ENCODE measurements at regions not wholly inside any gene's neighbourhood (a gene's known extent, or its start where the extent isn't known, plus 50 kb on each side); places are given as distances from the start of the nearest gene placed in this dataset.

GRCh38 chr20:57767441-57767840 lies 57.6 kb upstream of the PMEPA1 start:
- RAD21 ChIA-PET (ENCODE audit: low non-redundant PET in 1 of 2, low total read pairs in 2 of 2, uncharacterized antibody in 2 of 2, unreplicated experiment in 2 of 2): no interaction called here
- Histone ChIP-seq H3K4me2 (ENCODE audit: low read length) (no peak overlapping the region), H3K79me2 (ENCODE audit: insufficient read depth, low read length) (no peaks in the 10 kb centered on the region), H3K9me3 (ENCODE audit: control insufficient read depth in 1 of 2, insufficient read depth in 1 of 2, low read depth in 1 of 2, low read length in 2 of 2) (no peaks in the 10 kb centered on the region), H2AFZ (ENCODE audit: low read depth, low read length, poor library complexity, severe bottlenecking) (no peak overlapping the region), H3K9ac (ENCODE audit: low read length) (no peak overlapping the region), H4K20me1 (ENCODE audit: insufficient read depth) (no peaks in the 10 kb centered on the region), H3K36me3 (ENCODE audit: control insufficient read depth in 1 of 2, insufficient read depth in 2 of 2, low read length in 2 of 2) (no peaks in the 10 kb centered on the region), H3K27ac (ENCODE audit: low read depth, low read length) (no peak overlapping the region), H3K4me1 (ENCODE audit: control insufficient read depth in 1 of 2, insufficient read depth in 2 of 2, low read length in 2 of 2) (peaks cover 4 to 5% of the 10 kb centered on the region in 2 experiments; a peak in 3 of 4 replicates), H3K4me3 (replicated peaks in 1 of 2; ENCODE audit: low read depth in 1 of 2, low read length in 2 of 2) (no peak overlapping the region), H3K27me3 (ENCODE audit: insufficient read depth, low read length) (peaks cover 51% of the 10 kb centered on the region), H3K9me2 (ENCODE audit: insufficient read depth) (no peaks in the 10 kb centered on the region)
- TF ChIP-seq EZH2 (IDR thresholded peaks at IDR 0.05): no peak
- TF ChIP-seq ATF3 (IDR thresholded peaks at IDR 0.05): no peak
- TF ChIP-seq EGR1 (IDR thresholded peaks at IDR 0.05; ENCODE audit: low read depth): no peak
- TF ChIP-seq SP1 (IDR thresholded peaks at IDR 0.05; ENCODE audit: low read depth): no peak
- TF ChIP-seq SIN3A (IDR thresholded peaks at IDR 0.05; ENCODE audit: low read depth): no peak
- TF ChIP-seq REST (IDR thresholded peaks at IDR 0.05; ENCODE audit: low read depth): no peak
- no peak for TF ChIP-seq ZNF274 (IDR thresholded peaks at IDR 0.05; ENCODE audit: low read depth, low read length)
- TF ChIP-seq TCF7L2 (IDR thresholded peaks at IDR 0.05; ENCODE audit: borderline replicate concordance, extremely low read depth, insufficient read depth, insufficient read length): no peak
- no peak for TF ChIP-seq EZH2phosphoT487 (IDR thresholded peaks at IDR 0.05; ENCODE audit: borderline replicate concordance)
- TF ChIP-seq POLR2AphosphoS5 (IDR thresholded peaks at IDR 0.05; ENCODE audit: low read depth, low read length): no peak
- TF ChIP-seq CTCF (IDR thresholded peaks at IDR 0.05 in 2 of 3, conservative IDR thresholded peaks at IDR 0.05 in 1 of 3; ENCODE audit: borderline replicate concordance in 1 of 3, insufficient read depth in 1 of 3, low read depth in 2 of 3, low read length in 2 of 3): no peak
- TF ChIP-seq CBX3 (IDR thresholded peaks at IDR 0.05; ENCODE audit: low read depth): no peak
- no peak for TF ChIP-seq FOSL1 (IDR thresholded peaks at IDR 0.05; ENCODE audit: low read depth)
- TF ChIP-seq SRF (IDR thresholded peaks at IDR 0.05; ENCODE audit: low read depth): no peak
- TF ChIP-seq RAD21 (IDR thresholded peaks at IDR 0.05; ENCODE audit: low read depth): no peak
- no peak for TF ChIP-seq ELF1 (IDR thresholded peaks at IDR 0.05; ENCODE audit: borderline replicate concordance, low read depth)
- no peak for TF ChIP-seq ZBTB33 (IDR thresholded peaks at IDR 0.05; ENCODE audit: extremely low read depth, insufficient replicate concordance, low read length)
- TF ChIP-seq ZFX (IDR thresholded peaks at IDR 0.05): no peak
- no peak for TF ChIP-seq MAX (IDR thresholded peaks at IDR 0.05)
- no peak for DNase-seq (ENCODE audit: low read depth, low spot score)
- BruUV-seq (replicated peaks): no TSS peak
- no peak for ATAC-seq
- CTCF ChIA-PET: no interaction called here
- POLR2A ChIA-PET: no interaction called here
- intact Hi-C loops (cut with micrococcal nuclease): no loop called here

Measured in HCT116 (cell line).